GM12872 (cell line): ENCODE measurements at regions not wholly inside any gene's neighbourhood (a gene's known extent, or its start where the extent isn't known, plus 50 kb on each side); places are given as distances from the start of the nearest gene placed in this dataset.

Experiments used
- TF ChIP-seq, protein P1 (sequence below): IDR thresholded peaks from 3 replicates; pipeline ENCODE4 v1.5.1; 2011; ENCODE audit warnings: low read depth, mild to moderate bottlenecking, low read length, moderate library complexity; ENCODE audit not compliant: insufficient read depth

DNA sequence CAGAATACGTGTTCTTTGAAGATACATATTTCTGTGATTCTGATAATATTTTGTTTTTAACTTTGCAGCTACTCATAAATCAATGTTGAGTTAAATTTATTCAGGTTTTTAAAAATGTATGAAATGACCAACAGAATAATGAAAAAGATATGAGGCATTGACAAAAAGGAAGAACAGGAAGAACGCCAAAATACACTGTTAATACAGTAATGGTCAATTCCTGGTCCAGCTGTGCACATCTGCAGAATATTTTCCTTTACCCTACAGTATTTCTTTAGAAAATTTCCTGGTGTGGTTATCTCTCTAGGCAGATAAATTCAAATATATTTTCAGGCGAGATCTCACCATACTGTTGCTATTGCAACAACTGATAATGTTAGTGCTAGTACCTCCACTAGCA lies 203.2 kb upstream of the DGKB start:
- TF ChIP-seq, protein P1, sequence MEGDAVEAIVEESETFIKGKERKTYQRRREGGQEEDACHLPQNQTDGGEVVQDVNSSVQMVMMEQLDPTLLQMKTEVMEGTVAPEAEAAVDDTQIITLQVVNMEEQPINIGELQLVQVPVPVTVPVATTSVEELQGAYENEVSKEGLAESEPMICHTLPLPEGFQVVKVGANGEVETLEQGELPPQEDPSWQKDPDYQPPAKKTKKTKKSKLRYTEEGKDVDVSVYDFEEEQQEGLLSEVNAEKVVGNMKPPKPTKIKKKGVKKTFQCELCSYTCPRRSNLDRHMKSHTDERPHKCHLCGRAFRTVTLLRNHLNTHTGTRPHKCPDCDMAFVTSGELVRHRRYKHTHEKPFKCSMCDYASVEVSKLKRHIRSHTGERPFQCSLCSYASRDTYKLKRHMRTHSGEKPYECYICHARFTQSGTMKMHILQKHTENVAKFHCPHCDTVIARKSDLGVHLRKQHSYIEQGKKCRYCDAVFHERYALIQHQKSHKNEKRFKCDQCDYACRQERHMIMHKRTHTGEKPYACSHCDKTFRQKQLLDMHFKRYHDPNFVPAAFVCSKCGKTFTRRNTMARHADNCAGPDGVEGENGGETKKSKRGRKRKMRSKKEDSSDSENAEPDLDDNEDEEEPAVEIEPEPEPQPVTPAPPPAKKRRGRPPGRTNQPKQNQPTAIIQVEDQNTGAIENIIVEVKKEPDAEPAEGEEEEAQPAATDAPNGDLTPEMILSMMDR = no peak

DNA sequence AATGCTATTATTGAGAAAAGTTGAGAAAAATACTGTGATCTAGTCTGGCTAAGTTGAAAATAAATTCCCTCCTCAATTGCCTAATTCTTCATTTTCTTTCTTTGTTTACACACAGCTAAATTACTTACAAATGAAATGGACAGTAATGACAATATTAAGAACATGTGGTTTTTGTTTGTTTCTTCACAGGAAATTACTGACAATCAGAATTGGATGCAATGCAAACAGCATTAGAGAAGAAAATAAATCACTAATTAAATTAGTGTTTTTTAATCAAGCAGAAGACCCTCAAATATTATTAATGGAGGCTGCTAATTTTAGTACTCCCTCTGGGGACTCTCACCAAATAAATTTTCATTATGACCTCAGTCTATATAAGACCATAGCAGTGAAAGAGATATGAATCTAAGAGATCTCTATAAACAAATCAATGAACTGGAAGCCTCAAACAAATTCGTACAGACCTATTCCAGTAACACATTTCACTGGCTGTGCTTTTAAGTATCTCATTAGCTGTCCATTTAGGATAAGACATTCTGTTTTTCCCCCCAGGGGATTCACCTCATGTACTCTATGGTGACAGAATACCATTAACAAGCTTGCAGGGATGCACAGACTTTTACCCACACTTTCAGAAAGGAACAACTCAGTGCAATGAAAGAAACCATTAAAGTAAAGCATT lies 202.0 kb upstream of the DGKB start:
- TF ChIP-seq, protein P1 = no peak

DNA sequence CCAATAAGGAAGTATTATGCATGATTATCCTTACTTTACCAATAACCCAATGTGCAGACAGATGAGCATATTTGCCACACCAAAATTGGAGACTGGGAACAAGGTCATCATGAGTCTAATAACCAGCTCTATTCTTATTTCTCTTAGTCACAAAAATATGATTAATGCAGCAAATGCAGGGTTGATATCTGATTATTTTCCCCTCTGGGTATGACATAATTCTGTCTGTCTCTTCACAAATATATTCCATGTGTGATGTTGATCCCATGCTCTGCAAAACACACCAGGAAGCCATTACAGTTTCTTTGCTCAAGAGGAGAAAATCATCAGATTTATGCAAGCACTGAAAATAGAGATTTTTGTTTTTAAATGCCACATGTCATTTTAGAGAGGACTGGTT lies 196.5 kb upstream of the DGKB start:
- TF ChIP-seq, protein P1 = no peak

DNA sequence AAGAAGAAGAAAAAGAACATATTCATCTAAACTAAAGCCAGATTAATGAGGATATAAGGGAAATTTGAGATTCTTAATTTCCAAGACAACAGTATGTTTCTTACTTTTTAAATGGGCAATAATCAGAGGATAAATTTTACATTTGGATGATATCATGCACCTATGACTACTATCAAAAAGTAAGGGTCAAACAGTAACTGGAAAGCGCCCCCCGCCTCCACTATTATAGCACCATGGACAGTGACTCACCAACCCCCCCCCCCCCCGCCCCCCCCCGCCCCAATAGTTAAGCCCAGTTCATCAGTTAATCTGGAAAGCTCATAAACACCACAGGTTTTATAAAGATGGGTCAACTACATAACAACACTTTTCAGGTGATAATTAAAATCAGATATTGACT lies 194.3 kb upstream of the DGKB start:
- TF ChIP-seq, protein P1 = no peak

DNA sequence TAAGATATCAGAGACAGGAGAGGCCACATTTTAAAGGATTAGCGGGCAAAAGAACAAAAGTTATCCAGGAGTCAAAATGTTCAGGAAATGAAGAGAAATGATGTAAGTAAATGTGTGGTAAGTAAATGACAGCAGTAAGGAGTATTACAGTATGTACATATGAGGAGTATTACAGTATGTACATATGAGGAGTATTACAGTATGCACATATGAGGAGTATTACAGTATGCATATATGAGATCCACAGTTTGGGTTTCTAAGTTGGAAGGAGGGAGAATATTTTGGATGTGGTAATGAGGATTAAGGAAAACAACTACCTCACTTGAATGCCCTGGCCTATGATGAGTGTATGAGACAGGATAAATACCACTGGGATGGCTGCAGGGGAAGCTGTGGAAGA lies 192.4 kb upstream of the DGKB start:
- TF ChIP-seq, protein P1 = no peak

DNA sequence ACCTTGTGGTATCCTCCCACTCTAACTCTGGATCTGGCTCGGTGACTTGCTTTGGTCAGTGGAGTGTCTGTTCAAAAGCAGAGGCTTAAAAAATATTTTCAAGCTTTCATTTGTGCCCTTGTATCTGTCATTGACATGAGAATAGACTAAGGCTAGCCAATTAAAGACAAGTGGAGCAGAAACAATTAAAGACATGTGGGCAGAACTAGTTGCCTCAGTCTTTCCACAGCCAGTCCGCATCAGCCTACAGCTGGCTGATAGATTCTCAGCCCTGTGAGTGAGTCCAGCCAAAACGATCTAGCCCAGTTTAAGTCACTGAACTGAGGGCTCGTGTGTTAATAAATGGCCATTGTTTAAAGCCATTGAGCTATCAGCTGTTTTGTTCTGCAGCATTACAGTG lies 185.2 kb upstream of the DGKB start:
- TF ChIP-seq, protein P1 = no peak

DNA sequence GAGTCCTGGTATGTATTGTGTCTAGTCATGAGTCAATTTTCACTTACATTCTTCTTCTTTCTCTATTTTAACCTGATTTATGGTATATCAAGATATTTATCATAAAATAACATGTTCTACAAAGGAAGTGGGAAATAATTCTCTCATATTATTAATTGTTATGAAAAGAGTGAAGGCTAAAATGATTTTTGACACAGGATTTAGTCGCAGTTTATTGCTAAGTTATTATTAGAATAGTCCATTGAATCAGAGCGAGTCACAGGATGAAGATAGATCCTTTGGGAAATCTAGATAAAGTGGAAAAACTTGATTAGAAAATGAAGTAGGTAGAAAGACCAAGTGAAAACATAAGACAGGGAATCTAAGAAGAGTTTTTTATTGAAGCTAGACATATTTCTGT lies 184.3 kb upstream of the DGKB start:
- TF ChIP-seq, protein P1 = no peak
